H9 (cell line): ENCODE measurements at regions not wholly inside any gene's neighbourhood (a gene's known extent, or its start where the extent isn't known, plus 50 kb on each side); places are given as distances from the start of the nearest gene placed in this dataset.
"Not testable (repeated sequence)": the region's sequence is repeated elsewhere in the genome, so short reads cannot be mapped to it uniquely, and the experiment has no call there.

ENCODE experiments used
- DNase-seq: peaks from one replicate; pipeline ENCODE4 v3.0.0-alpha.2; 2017
- H2AFZ ChIP-seq: one replicate; pipeline ENCODE4 v1.6.1; 2013; ENCODE audit warnings: mild to moderate bottlenecking, low read length, control low read depth, moderate library complexity
- H2AK5ac ChIP-seq: 2 replicates; pipeline ENCODE4 v1.6.1; 2013; ENCODE audit warnings: low read length, control low read depth, mixed read lengths; ENCODE audit not compliant: insufficient read length
- H2BK120ac ChIP-seq: one replicate; pipeline ENCODE4 v1.6.1; 2013; ENCODE audit warnings: low read depth, mild to moderate bottlenecking, low read length, control low read depth, inconsistent platforms; ENCODE audit not compliant: poor library complexity, severe bottlenecking
- H2BK12ac ChIP-seq: 2 replicates; pipeline ENCODE4 v1.6.1; 2013; ENCODE audit warnings: low read length, control low read depth, mixed read lengths, low read depth; ENCODE audit not compliant: insufficient read length
- H2BK15ac ChIP-seq: 2 replicates; pipeline ENCODE4 v1.6.1; 2013; ENCODE audit warnings: low read depth, low read length, control low read depth
- H2BK20ac ChIP-seq: one replicate; pipeline ENCODE4 v1.6.1; 2013; ENCODE audit warnings: low read depth, mild to moderate bottlenecking, low read length, control low read depth, inconsistent platforms; ENCODE audit not compliant: poor library complexity, severe bottlenecking
- H2BK5ac ChIP-seq: 2 replicates; pipeline ENCODE4 v1.6.1; 2013; ENCODE audit warnings: low read length, control low read depth, mixed read lengths; ENCODE audit not compliant: insufficient read length
- H3K14ac ChIP-seq: 2 replicates; pipeline ENCODE4 v1.6.1; 2013; ENCODE audit warnings: low read length, control low read depth; ENCODE audit not compliant: insufficient read depth
- H3K18ac ChIP-seq: 2 replicates; pipeline ENCODE4 v1.6.1; 2013; ENCODE audit warnings: low read depth, mild to moderate bottlenecking, mixed read lengths, low read length, control low read depth; ENCODE audit not compliant: insufficient read length
- H3K23ac ChIP-seq: 2 replicates; pipeline ENCODE4 v1.6.1; 2013; ENCODE audit warnings: low read length, control low read depth, mixed read lengths, low read depth; ENCODE audit not compliant: insufficient read length
- H3K23me2 ChIP-seq: 2 replicates; pipeline ENCODE4 v1.6.1; 2013; ENCODE audit warnings: low read depth, mild to moderate bottlenecking, mixed read lengths, low read length, control low read depth; ENCODE audit not compliant: insufficient read length, poor library complexity, severe bottlenecking
- H3K27ac ChIP-seq: 2 replicates; pipeline ENCODE4 v1.5.1; 2013; ENCODE audit warnings: low read length, control low read depth, mixed read lengths, low read depth; ENCODE audit not compliant: insufficient read length
- H3K27me3 ChIP-seq: 2 replicates; pipeline ENCODE4 v1.6.1; 2013; ENCODE audit warnings: low read length, control low read depth, inconsistent platforms; ENCODE audit not compliant: insufficient read depth
- H3K4ac ChIP-seq: 2 replicates; pipeline ENCODE4 v1.6.1; 2013; ENCODE audit warnings: low read depth, mild to moderate bottlenecking, control low read depth, inconsistent platforms, low read length, moderate library complexity
- H3K4me1 ChIP-seq: 2 replicates; pipeline ENCODE4 v1.6.1; 2013; ENCODE audit warnings: low read length, control low read depth, inconsistent platforms; ENCODE audit not compliant: insufficient read depth
- H3K4me2 ChIP-seq: 2 replicates; pipeline ENCODE4 v1.6.1; 2013; ENCODE audit warnings: low read length, control low read depth, mixed read lengths; ENCODE audit not compliant: insufficient read length, insufficient read depth
- H3K56ac ChIP-seq: 2 replicates; pipeline ENCODE4 v1.6.1; 2013; ENCODE audit warnings: low read depth, mild to moderate bottlenecking, mixed read lengths, low read length, control low read depth; ENCODE audit not compliant: insufficient read length
- H3K79me1 ChIP-seq: 2 replicates; pipeline ENCODE4 v1.6.1; 2013; ENCODE audit warnings: low read depth, mild to moderate bottlenecking, moderate library complexity, low read length, control low read depth, inconsistent platforms; ENCODE audit not compliant: insufficient read depth, poor library complexity, severe bottlenecking
- H3K79me2 ChIP-seq: 2 replicates; pipeline ENCODE4 v1.6.1; 2013; ENCODE audit warnings: low read length, control low read depth, inconsistent platforms; ENCODE audit not compliant: insufficient read depth
- H3K9ac ChIP-seq: 2 replicates; pipeline ENCODE4 v1.6.1; 2013; ENCODE audit warnings: low read length, control low read depth, mixed read lengths; ENCODE audit not compliant: insufficient read length; ENCODE audit errors: extremely low read depth
- H3K9me3 ChIP-seq: one replicate; pipeline ENCODE4 v1.6.1; 2013; ENCODE audit warnings: low read depth, low read length, inconsistent platforms; ENCODE audit not compliant: control insufficient read depth
- H3T11ph ChIP-seq: one replicate; pipeline ENCODE4 v1.6.1; 2013; ENCODE audit warnings: mild to moderate bottlenecking, low read length, control low read depth, inconsistent platforms
- H4K20me1 ChIP-seq: one replicate; pipeline ENCODE4 v1.6.1; 2013; ENCODE audit not compliant: control insufficient read depth, insufficient read length, insufficient read depth
- H4K5ac ChIP-seq: 2 replicates; pipeline ENCODE4 v1.6.1; 2013; ENCODE audit warnings: low read depth, mild to moderate bottlenecking, mixed read lengths, low read length, control low read depth; ENCODE audit not compliant: insufficient read length
- H4K8ac ChIP-seq: replicated peaks from 2 replicates; pipeline ENCODE4 v1.6.1; 2013; ENCODE audit warnings: low read length, control low read depth, mixed read lengths, low read depth; ENCODE audit not compliant: insufficient read length
- H4K91ac ChIP-seq: 2 replicates; pipeline ENCODE4 v1.6.1; 2013; ENCODE audit warnings: low read depth, mild to moderate bottlenecking, moderate library complexity, mixed read lengths, low read length, control low read depth; ENCODE audit not compliant: insufficient read length
- H3K27ac Mint-ChIP-seq, 3 experiments: 2 replicates in 2 of 3; 3 replicates in 1 of 3; pipeline ENCODE4 v1.8.0; 2020 to 2021; ENCODE audit warnings: mixed read lengths in 3 of 3, mild to moderate bottlenecking in 1 of 3, moderate library complexity in 1 of 3
- H3K27me3 Mint-ChIP-seq: 2 replicates; pipeline ENCODE4 v1.8.0; 2021; ENCODE audit warnings: low read depth, mild to moderate bottlenecking, moderate library complexity, mixed read lengths
- H3K36me3 Mint-ChIP-seq, 3 experiments: 2 replicates in 2 of 3; 3 replicates in 1 of 3; pipeline ENCODE4 v1.8.0; 2020 to 2021; ENCODE audit warnings: low read depth in 3 of 3, mixed read lengths in 3 of 3; ENCODE audit not compliant: insufficient read depth in 1 of 3
- H3K4me1 Mint-ChIP-seq, 2 experiments: 2 replicates each; pipeline ENCODE4 v1.8.0; 2020; ENCODE audit warnings: mixed read lengths in 2 of 2
- H3K4me3 Mint-ChIP-seq, 2 experiments: 2 replicates in 1 of 2; 3 replicates in 1 of 2; pipeline ENCODE4 v1.8.0; 2020 to 2021; ENCODE audit warnings: mild to moderate bottlenecking in 2 of 2, mixed read lengths in 2 of 2, moderate library complexity in 1 of 2
- H3K9me3 Mint-ChIP-seq, 2 experiments: 2 replicates in 1 of 2; 3 replicates in 1 of 2; pipeline ENCODE4 v1.8.0; 2020; ENCODE audit warnings: mild to moderate bottlenecking in 2 of 2, mixed read lengths in 2 of 2, moderate library complexity in 1 of 2
- WGBS: extraction: QIAGEN DNeasy Blood & Tissue Kit; methylation state at CpG from one replicate; pipeline ENCODE4 v1.1.7; 2013; ENCODE audit warnings: missing lambda C conversion rate, low lambda C conversion rate, mixed read lengths; ENCODE audit not compliant: insufficient read length; ENCODE audit errors: extremely low coverage; 5-methylcytosine and 5-hydroxymethylcytosine counted together
- TF ChIP-seq, protein P1 (sequence below): fragments of 200-600 bp; sonication (generic); conservative IDR thresholded peaks from 3 replicates; pipeline ENCODE4 v1.8.0; 2021; ENCODE audit warnings: antibody characterized with exemption, mild to moderate bottlenecking

DNA sequence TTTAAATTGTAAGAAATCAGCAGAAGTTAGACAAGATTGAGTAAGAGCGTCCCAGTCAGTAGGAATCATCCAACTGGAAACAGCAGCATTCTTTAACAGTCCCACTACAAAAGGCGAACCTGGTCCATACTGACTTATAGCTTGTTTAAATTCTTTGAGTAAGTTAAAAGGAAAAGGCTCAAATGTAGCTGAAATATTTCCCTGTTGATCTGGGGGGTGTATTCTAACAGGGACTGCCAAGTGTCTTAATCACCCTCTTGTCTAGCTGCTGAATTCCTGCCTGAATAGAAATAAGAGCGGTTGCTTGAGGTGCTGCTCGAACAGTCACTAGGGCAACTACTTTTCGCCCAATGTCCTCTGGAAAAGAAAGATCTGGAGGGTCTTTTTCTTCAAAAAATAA lies 56.4 kb upstream of the FMNL2 start:
- Mint-ChIP-seq H3K27me3 (peaks cover 2% of the 10 kb centered on the region; the same call in 1 of the 2 replicates), H3K4me3 (no peak overlapping the region), H3K9me3 (peaks cover 43 to 50% of the 10 kb centered on the region in 2 experiments), H3K36me3 (peaks cover 10 to 35% (median 19%) of the 10 kb centered on the region in 3 experiments), H3K4me1 (no peaks in the 10 kb centered on the region), H3K27ac (no peak overlapping the region)
- H3K27me3 ChIP-seq: no peaks in the 10 kb centered on the region
- TF ChIP-seq, protein P1, sequence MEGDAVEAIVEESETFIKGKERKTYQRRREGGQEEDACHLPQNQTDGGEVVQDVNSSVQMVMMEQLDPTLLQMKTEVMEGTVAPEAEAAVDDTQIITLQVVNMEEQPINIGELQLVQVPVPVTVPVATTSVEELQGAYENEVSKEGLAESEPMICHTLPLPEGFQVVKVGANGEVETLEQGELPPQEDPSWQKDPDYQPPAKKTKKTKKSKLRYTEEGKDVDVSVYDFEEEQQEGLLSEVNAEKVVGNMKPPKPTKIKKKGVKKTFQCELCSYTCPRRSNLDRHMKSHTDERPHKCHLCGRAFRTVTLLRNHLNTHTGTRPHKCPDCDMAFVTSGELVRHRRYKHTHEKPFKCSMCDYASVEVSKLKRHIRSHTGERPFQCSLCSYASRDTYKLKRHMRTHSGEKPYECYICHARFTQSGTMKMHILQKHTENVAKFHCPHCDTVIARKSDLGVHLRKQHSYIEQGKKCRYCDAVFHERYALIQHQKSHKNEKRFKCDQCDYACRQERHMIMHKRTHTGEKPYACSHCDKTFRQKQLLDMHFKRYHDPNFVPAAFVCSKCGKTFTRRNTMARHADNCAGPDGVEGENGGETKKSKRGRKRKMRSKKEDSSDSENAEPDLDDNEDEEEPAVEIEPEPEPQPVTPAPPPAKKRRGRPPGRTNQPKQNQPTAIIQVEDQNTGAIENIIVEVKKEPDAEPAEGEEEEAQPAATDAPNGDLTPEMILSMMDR: no peak
- H4K20me1 ChIP-seq: no peaks in the 10 kb centered on the region
- H2BK12ac ChIP-seq: no peak overlapping the region
- H4K5ac ChIP-seq: no peak overlapping the region
- no peak overlapping the region for H2BK120ac ChIP-seq
- H2BK20ac ChIP-seq: no peak overlapping the region
- no peak overlapping the region for H3K9ac ChIP-seq
- no peaks in the 10 kb centered on the region for H3K4me1 ChIP-seq
- H4K91ac ChIP-seq: no peak overlapping the region
- H4K8ac ChIP-seq: no peak overlapping the region
- H3K79me1 ChIP-seq: no peaks in the 10 kb centered on the region
- H3K4me2 ChIP-seq: no peak overlapping the region
- no peak for DNase-seq
- H3T11ph ChIP-seq: no peak overlapping the region
- peaks cover 1% of the 10 kb centered on the region for H3K9me3 ChIP-seq
- H3K4ac ChIP-seq: no peak overlapping the region
- H3K14ac ChIP-seq: no peak overlapping the region
- no CpG with 5 or more reads among the region's 5 CpGs for WGBS
- H3K79me2 ChIP-seq: no peaks in the 10 kb centered on the region
- H3K18ac ChIP-seq: no peak overlapping the region
- H2BK15ac ChIP-seq: no peak overlapping the region
- no peak overlapping the region for H3K27ac ChIP-seq
- H3K23me2 ChIP-seq: no peaks in the 10 kb centered on the region
- H2AFZ ChIP-seq: no peak overlapping the region
- H2BK5ac ChIP-seq: no peak overlapping the region
- H3K23ac ChIP-seq: no peak overlapping the region
- H2AK5ac ChIP-seq: no peak overlapping the region
- no peak overlapping the region for H3K56ac ChIP-seq

DNA sequence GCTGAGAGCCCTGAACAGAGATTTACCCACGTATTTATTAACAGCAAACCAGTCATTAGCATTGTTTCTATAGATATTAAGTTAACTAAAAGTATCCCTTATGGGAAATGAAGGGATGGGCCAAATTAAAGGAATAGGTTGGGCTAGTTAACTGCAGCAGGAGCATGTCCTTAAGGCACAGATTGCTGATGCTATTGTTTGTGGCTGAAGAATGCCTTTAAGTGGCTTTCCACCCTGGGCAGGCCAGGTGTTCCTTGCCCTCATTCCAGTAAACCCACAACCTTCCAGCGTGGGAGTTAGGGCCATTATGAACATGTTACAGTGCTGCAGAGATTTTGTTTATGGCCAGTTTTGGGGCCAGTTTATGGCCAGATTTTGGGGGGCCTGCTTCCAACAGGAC lies 55.6 kb upstream of the FMNL2 start:
- not testable (repeated sequence) for H3K9ac ChIP-seq, H3K79me2 ChIP-seq, DNase-seq, H3K23me2 ChIP-seq, H2BK5ac ChIP-seq, H2AFZ ChIP-seq, H3K27me3 ChIP-seq, H3K4me2 ChIP-seq, H4K8ac ChIP-seq, H3K56ac ChIP-seq, H2BK20ac ChIP-seq, H3K23ac ChIP-seq, H2BK120ac ChIP-seq, H3K27me3 Mint-ChIP-seq, H4K5ac ChIP-seq, H3K18ac ChIP-seq, H3K27ac ChIP-seq, H4K20me1 ChIP-seq, H2BK12ac ChIP-seq, H3K4ac ChIP-seq, H4K91ac ChIP-seq, H2AK5ac ChIP-seq, H3K14ac ChIP-seq, H3K4me1 Mint-ChIP-seq, H3K9me3 ChIP-seq, H3K27ac Mint-ChIP-seq, H3T11ph ChIP-seq, H2BK15ac ChIP-seq, H3K79me1 ChIP-seq, H3K4me1 ChIP-seq, H3K4me3 Mint-ChIP-seq
- H3K36me3 Mint-ChIP-seq: peaks cover 6 to 30% (median 13%) of the 10 kb centered on the region in 3 experiments
- WGBS: no CpG with 5 or more reads among the region's 2 CpGs
- peaks cover 36 to 42% of the 10 kb centered on the region in 2 experiments for H3K9me3 Mint-ChIP-seq
